ENCODE measurements at regions not wholly inside any gene's neighbourhood (a gene's known extent, or its start where the extent isn't known, plus 50 kb on each side); places are given as distances from the start of the nearest gene placed in this dataset.

DNA sequence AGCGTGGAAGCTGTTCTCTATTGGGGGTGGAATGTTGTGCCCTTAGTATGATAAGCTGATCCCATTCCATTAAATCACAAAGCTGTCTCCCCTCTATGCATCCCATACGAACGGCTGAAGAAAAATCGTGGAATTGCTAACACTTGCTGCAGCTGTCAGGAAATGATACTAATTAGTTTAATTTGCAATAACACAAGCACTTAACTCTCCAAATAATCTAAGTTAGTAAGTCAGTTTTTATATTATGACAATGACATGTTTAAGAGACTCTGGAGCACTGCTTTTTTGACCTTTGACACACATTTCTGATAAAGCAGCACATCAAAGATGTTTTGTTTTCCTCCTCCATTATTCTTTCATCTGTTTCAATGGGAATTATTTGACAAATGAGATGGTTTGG is 123.7 kb upstream of the SATB2 start:
- TF ChIP-seq TCF7L2 (IDR thresholded peaks at IDR 0.05; ENCODE audit: low read depth, low read length) (no peak), POLR2AphosphoS5 (IDR thresholded peaks at IDR 0.05; ENCODE audit: low read depth, low read length) (no peak), SIN3A (IDR thresholded peaks at IDR 0.05; ENCODE audit: borderline replicate concordance, insufficient read depth, low read depth, low read length) (no peak)
- Histone ChIP-seq H3K36me3 (ENCODE audit: control insufficient read depth, insufficient read depth, low read length) (no peaks in the 10 kb centered on the region), H3K27me3 (ENCODE audit: control insufficient read depth, insufficient read depth, low read length) (peaks cover 18% of the 10 kb centered on the region), H3K9me3 (ENCODE audit: control insufficient read depth, insufficient read depth, low read depth, low read length) (no peaks in the 10 kb centered on the region), H3K27ac (ENCODE audit: low read length) (no peak overlapping the region), H3K4me3 (ENCODE audit: low read depth in 2 of 2, low read length in 2 of 2) (no peak overlapping the region), H3K4me1 (ENCODE audit: control insufficient read depth, insufficient read depth, low read length) (no peaks in the 10 kb centered on the region)
- ChIA-PET POLR2A (no interaction called here), CTCF (no interaction called here)
- no TSS peak for BruUV-seq (replicated peaks)
- ATAC-seq (no peak), DNase-seq (ENCODE audit: low read depth, low spot score) (no peak)
- in situ Hi-C loops (cut with HindIII; ENCODE audit: low pct_unique_long_range_greater_than_20kb, low sequenced_read_pairs) (no loop called here), intact Hi-C loops (cut with micrococcal nuclease; ENCODE audit: unreplicated experiment) (no loop called here)

DNA sequence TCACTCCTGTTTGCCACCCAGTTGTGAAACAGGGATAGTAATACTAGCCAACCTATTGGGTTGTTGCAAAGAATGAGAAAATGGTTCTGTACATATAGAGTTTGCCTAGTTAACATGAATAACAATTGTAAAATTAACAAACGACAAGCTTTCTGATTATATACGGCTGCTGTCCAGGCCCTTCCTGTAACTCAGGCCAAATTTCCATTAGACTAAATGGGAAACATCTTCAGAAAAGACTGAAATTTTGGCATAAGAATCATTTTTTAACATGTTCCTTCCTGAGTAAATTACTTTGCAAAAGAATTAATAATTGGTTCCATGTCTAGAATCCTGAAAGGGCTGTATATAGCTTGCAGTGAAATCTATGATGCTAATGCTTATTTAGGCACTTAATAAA is 117.7 kb upstream of the SATB2 start:
- ChIA-PET POLR2A (interaction anchor here (0.5 kb wide), 1 partner anchor 12 kb away, joined by 3 read pairs; no protein-coding TSS in a partner anchor), CTCF (interaction anchor here (0.7 kb wide), 1 partner anchor 1201 kb away, joined by 7 read pairs; no protein-coding TSS in a partner anchor)
- no TSS peak for BruUV-seq (replicated peaks)
- Histone ChIP-seq H3K27ac (ENCODE audit: low read length) (no peak overlapping the region), H3K4me1 (ENCODE audit: control insufficient read depth, insufficient read depth, low read length) (no peaks in the 10 kb centered on the region), H3K36me3 (ENCODE audit: control insufficient read depth, insufficient read depth, low read length) (no peaks in the 10 kb centered on the region), H3K4me3 (ENCODE audit: low read depth in 2 of 2, low read length in 2 of 2) (no peak overlapping the region), H3K9me3 (ENCODE audit: control insufficient read depth, insufficient read depth, low read depth, low read length) (no peaks in the 10 kb centered on the region), H3K27me3 (ENCODE audit: control insufficient read depth, insufficient read depth, low read length) (peaks cover 12% of the 10 kb centered on the region)
- in situ Hi-C loops (cut with HindIII; ENCODE audit: low pct_unique_long_range_greater_than_20kb, low sequenced_read_pairs): no loop called here
- intact Hi-C loops (cut with micrococcal nuclease; ENCODE audit: unreplicated experiment): no loop called here
- DNase-seq (ENCODE audit: low read depth, low spot score) (no peak), ATAC-seq (no peak)
- TF ChIP-seq POLR2AphosphoS5 (IDR thresholded peaks at IDR 0.05; ENCODE audit: low read depth, low read length): no peak
- TF ChIP-seq, protein P1, sequence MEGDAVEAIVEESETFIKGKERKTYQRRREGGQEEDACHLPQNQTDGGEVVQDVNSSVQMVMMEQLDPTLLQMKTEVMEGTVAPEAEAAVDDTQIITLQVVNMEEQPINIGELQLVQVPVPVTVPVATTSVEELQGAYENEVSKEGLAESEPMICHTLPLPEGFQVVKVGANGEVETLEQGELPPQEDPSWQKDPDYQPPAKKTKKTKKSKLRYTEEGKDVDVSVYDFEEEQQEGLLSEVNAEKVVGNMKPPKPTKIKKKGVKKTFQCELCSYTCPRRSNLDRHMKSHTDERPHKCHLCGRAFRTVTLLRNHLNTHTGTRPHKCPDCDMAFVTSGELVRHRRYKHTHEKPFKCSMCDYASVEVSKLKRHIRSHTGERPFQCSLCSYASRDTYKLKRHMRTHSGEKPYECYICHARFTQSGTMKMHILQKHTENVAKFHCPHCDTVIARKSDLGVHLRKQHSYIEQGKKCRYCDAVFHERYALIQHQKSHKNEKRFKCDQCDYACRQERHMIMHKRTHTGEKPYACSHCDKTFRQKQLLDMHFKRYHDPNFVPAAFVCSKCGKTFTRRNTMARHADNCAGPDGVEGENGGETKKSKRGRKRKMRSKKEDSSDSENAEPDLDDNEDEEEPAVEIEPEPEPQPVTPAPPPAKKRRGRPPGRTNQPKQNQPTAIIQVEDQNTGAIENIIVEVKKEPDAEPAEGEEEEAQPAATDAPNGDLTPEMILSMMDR (IDR thresholded peaks at IDR 0.05): no peak
- TF ChIP-seq TCF7L2 (IDR thresholded peaks at IDR 0.05; ENCODE audit: low read depth, low read length): no peak
- TF ChIP-seq SIN3A (IDR thresholded peaks at IDR 0.05; ENCODE audit: borderline replicate concordance, insufficient read depth, low read depth, low read length): no peak
- TF ChIP-seq, protein P2, sequence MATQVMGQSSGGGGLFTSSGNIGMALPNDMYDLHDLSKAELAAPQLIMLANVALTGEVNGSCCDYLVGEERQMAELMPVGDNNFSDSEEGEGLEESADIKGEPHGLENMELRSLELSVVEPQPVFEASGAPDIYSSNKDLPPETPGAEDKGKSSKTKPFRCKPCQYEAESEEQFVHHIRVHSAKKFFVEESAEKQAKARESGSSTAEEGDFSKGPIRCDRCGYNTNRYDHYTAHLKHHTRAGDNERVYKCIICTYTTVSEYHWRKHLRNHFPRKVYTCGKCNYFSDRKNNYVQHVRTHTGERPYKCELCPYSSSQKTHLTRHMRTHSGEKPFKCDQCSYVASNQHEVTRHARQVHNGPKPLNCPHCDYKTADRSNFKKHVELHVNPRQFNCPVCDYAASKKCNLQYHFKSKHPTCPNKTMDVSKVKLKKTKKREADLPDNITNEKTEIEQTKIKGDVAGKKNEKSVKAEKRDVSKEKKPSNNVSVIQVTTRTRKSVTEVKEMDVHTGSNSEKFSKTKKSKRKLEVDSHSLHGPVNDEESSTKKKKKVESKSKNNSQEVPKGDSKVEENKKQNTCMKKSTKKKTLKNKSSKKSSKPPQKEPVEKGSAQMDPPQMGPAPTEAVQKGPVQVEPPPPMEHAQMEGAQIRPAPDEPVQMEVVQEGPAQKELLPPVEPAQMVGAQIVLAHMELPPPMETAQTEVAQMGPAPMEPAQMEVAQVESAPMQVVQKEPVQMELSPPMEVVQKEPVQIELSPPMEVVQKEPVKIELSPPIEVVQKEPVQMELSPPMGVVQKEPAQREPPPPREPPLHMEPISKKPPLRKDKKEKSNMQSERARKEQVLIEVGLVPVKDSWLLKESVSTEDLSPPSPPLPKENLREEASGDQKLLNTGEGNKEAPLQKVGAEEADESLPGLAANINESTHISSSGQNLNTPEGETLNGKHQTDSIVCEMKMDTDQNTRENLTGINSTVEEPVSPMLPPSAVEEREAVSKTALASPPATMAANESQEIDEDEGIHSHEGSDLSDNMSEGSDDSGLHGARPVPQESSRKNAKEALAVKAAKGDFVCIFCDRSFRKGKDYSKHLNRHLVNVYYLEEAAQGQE (IDR thresholded peaks at IDR 0.05; ENCODE audit: insufficient read depth in 1 of 2, low read depth in 2 of 2, low read length in 1 of 2): no peak

DNA sequence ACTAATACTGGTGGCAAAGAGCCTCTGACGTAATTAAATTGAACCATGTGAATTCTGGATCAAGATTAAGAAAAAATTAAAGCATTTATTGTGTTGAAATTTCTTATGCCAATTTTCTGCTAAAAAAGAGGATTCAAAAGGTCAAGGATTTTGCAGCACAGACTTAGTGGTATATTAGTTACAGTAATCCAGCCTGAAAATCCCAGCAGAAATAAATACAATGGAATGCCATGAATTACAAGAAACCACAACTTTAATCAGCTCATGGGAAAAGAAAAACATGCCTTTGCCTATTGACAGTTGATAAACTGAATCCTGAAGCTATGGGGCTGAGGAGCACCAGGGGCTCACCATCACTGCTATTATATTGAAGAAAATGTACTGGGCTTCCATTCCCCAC is 114.8 kb upstream of the SATB2 start:
- Histone ChIP-seq H3K27me3 (ENCODE audit: control insufficient read depth, insufficient read depth, low read length) (peaks cover 11% of the 10 kb centered on the region), H3K4me3 (ENCODE audit: low read depth in 2 of 2, low read length in 2 of 2) (no peak overlapping the region), H3K27ac (ENCODE audit: low read length) (no peak overlapping the region), H3K36me3 (ENCODE audit: control insufficient read depth, insufficient read depth, low read length) (no peaks in the 10 kb centered on the region), H3K4me1 (ENCODE audit: control insufficient read depth, insufficient read depth, low read length) (no peaks in the 10 kb centered on the region), H3K9me3 (ENCODE audit: control insufficient read depth, insufficient read depth, low read depth, low read length) (no peaks in the 10 kb centered on the region)
- intact Hi-C loops (cut with micrococcal nuclease; ENCODE audit: unreplicated experiment): no loop called here
- ATAC-seq (no peak), DNase-seq (ENCODE audit: low read depth, low spot score) (no peak)
- TF ChIP-seq, protein P2 (IDR thresholded peaks at IDR 0.05; ENCODE audit: insufficient read depth in 1 of 2, low read depth in 2 of 2, low read length in 1 of 2): no peak
- TF ChIP-seq POLR2AphosphoS5 (IDR thresholded peaks at IDR 0.05; ENCODE audit: low read depth, low read length) (no peak), TCF7L2 (IDR thresholded peaks at IDR 0.05; ENCODE audit: low read depth, low read length) (no peak), SIN3A (IDR thresholded peaks at IDR 0.05; ENCODE audit: borderline replicate concordance, insufficient read depth, low read depth, low read length) (no peak)
- TF ChIP-seq, protein P1 (IDR thresholded peaks at IDR 0.05): no peak
- POLR2A ChIA-PET: no interaction called here
- no TSS peak for BruUV-seq (replicated peaks)
- CTCF ChIA-PET: no interaction called here
- in situ Hi-C loops (cut with HindIII; ENCODE audit: low pct_unique_long_range_greater_than_20kb, low sequenced_read_pairs): no loop called here
